Trophoblast cell (in vitro differentiated cells and primary cell): ENCODE measurements at regions not wholly inside any gene's neighbourhood (a gene's known extent, or its start where the extent isn't known, plus 50 kb on each side); places are given as distances from the start of the nearest gene placed in this dataset.
"Not testable (repeated sequence)": the region's sequence is repeated elsewhere in the genome, so short reads cannot be mapped to it uniquely, and the experiment has no call there.

Experiments
- DNase-seq, 2 donors: peaks; one replicate each; pipeline ENCODE4 v3.0.0-alpha.2; 2016
- H2AFZ ChIP-seq: 2 replicates; pipeline ENCODE4 v1.6.1; 2013; ENCODE audit warnings: low read length, moderate library complexity, mild to moderate bottlenecking; ENCODE audit not compliant: insufficient read depth, poor library complexity
- H2AK5ac ChIP-seq: 2 replicates; pipeline ENCODE4 v1.6.1; 2013; ENCODE audit warnings: mild to moderate bottlenecking, low read length
- H2BK120ac ChIP-seq: 2 replicates; pipeline ENCODE4 v1.6.1; 2013; ENCODE audit warnings: low read length, mild to moderate bottlenecking, moderate library complexity; ENCODE audit not compliant: insufficient read depth, poor library complexity
- H2BK12ac ChIP-seq: 2 replicates; pipeline ENCODE4 v1.6.1; 2013; ENCODE audit warnings: mild to moderate bottlenecking, low read length, moderate library complexity
- H2BK5ac ChIP-seq: 2 replicates; pipeline ENCODE4 v1.6.1; 2013; ENCODE audit warnings: low read length, low read depth, moderate library complexity, mild to moderate bottlenecking; ENCODE audit not compliant: poor library complexity
- H3K14ac ChIP-seq: 2 replicates; pipeline ENCODE4 v1.6.1; 2013; ENCODE audit warnings: mild to moderate bottlenecking, low read length
- H3K18ac ChIP-seq: 2 replicates; pipeline ENCODE4 v1.6.1; 2013; ENCODE audit warnings: mild to moderate bottlenecking, low read length
- H3K23ac ChIP-seq: 2 replicates; pipeline ENCODE4 v1.6.1; 2013; ENCODE audit warnings: low read length
- H3K27ac ChIP-seq: 2 replicates; pipeline ENCODE4 v1.5.1; 2013; ENCODE audit warnings: low read depth, mild to moderate bottlenecking, inconsistent platforms, low read length, moderate library complexity
- H3K27me3 ChIP-seq: 2 replicates; pipeline ENCODE4 v1.6.1; 2013; ENCODE audit warnings: inconsistent platforms, mild to moderate bottlenecking, low read length, moderate library complexity; ENCODE audit not compliant: insufficient read depth
- H3K36me3 ChIP-seq, 2 experiments: 1 replicate in 1 of 2; 2 replicates in 1 of 2; pipeline ENCODE4 v1.6.1; 2013; ENCODE audit warnings: low read length in 2 of 2, mild to moderate bottlenecking in 2 of 2, moderate library complexity in 1 of 2; ENCODE audit not compliant: insufficient read depth in 2 of 2, control insufficient read depth in 1 of 2
- H3K4ac ChIP-seq: 2 replicates; pipeline ENCODE4 v1.6.1; 2013; ENCODE audit warnings: low read depth, mild to moderate bottlenecking, low read length, moderate library complexity
- H3K4me1 ChIP-seq, 2 experiments: 1 replicate in 1 of 2; 2 replicates in 1 of 2; pipeline ENCODE4 v1.6.1; 2013; ENCODE audit warnings: low read length in 2 of 2, mild to moderate bottlenecking in 2 of 2, moderate library complexity in 1 of 2; ENCODE audit not compliant: insufficient read depth in 2 of 2, control insufficient read depth in 1 of 2
- H3K4me2 ChIP-seq: 2 replicates; pipeline ENCODE4 v1.6.1; 2013; ENCODE audit warnings: inconsistent platforms, mild to moderate bottlenecking, low read length, moderate library complexity
- H3K4me3 ChIP-seq: 2 replicates; pipeline ENCODE4 v1.5.1; 2013; ENCODE audit warnings: mild to moderate bottlenecking, low read depth, low read length, inconsistent platforms
- H3K79me1 ChIP-seq: one replicate; pipeline ENCODE4 v1.6.1; 2013; ENCODE audit warnings: low read length
- H3K79me2 ChIP-seq: 2 replicates; pipeline ENCODE4 v1.6.1; 2013; ENCODE audit warnings: low read length, mild to moderate bottlenecking; ENCODE audit not compliant: control insufficient read depth, insufficient read depth, poor library complexity
- H3K9ac ChIP-seq: 2 replicates; pipeline ENCODE4 v1.6.1; 2013; ENCODE audit warnings: mild to moderate bottlenecking, low read length
- H3K9me3 ChIP-seq: 2 replicates; pipeline ENCODE4 v1.6.1; 2013; ENCODE audit warnings: low read depth, mild to moderate bottlenecking, control low read depth, inconsistent platforms, low read length; ENCODE audit not compliant: insufficient read depth
- H4K12ac ChIP-seq: 2 replicates; pipeline ENCODE4 v1.6.1; 2013; ENCODE audit warnings: low read depth, mild to moderate bottlenecking, low read length, moderate library complexity
- H4K8ac ChIP-seq: 2 replicates; pipeline ENCODE4 v1.6.1; 2013; ENCODE audit warnings: low read depth, mild to moderate bottlenecking, low read length, moderate library complexity
- H4K91ac ChIP-seq: one replicate; pipeline ENCODE4 v1.6.1; 2013; ENCODE audit warnings: low read depth, mild to moderate bottlenecking, low read length, moderate library complexity
- WGBS: extraction: QIAGEN DNeasy Blood & Tissue Kit; methylation state at CpG from one replicate; pipeline ENCODE4 v1.1.7; 2013; ENCODE audit warnings: missing lambda C conversion rate; ENCODE audit not compliant: insufficient read length, insufficient coverage; ENCODE audit errors: extremely low coverage; 5-methylcytosine and 5-hydroxymethylcytosine counted together

DNA sequence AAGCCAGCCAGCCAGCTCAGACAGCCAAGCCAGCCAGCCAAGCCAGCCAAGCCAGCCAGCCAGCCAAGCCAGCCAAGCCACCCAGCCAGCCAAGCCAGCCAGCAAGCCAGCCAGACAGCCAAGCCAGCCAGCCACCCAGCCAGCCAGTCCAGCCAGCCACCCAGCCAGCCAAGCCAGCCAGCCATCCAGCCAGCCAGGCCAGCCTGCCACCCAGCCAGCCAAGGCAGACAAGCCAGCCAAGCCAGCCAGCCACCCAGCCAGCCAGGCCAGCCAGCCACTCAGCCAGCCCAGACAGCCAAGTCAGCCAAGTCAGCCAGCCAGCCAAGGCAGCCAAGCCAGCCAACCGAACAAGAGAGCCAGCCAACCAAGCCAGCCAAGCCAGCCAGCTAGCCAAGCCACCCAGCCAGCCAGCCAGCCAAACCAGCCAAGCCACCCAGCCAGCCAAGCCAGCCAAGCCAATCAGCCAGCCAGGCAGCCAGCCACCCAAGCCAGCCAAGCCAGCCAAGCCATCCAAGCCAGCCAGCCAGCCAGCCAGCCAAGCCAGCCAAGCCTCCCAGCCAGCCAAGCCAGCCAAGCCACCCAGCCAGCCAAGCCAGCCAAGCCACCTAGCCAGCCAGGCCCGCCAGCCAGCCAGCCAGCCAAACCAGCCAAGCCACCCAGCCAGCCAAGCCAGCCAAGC is 319.3 kb upstream of the PLGLB2 start:
- H2AFZ ChIP-seq, H3K27ac ChIP-seq, H3K9me3 ChIP-seq, DNase-seq, H3K4ac ChIP-seq, H3K27me3 ChIP-seq, H3K79me2 ChIP-seq, H3K79me1 ChIP-seq, H4K91ac ChIP-seq, H4K12ac ChIP-seq, H3K4me1 ChIP-seq, H3K9ac ChIP-seq, H3K14ac ChIP-seq, H3K4me3 ChIP-seq, H4K8ac ChIP-seq, H3K36me3 ChIP-seq, H2BK12ac ChIP-seq, H3K4me2 ChIP-seq, H3K18ac ChIP-seq, H3K23ac ChIP-seq, H2BK120ac ChIP-seq, H2AK5ac ChIP-seq, H2BK5ac ChIP-seq: not testable (repeated sequence)
- WGBS: no CpG with 5 or more reads among the region's 2 CpGs

DNA sequence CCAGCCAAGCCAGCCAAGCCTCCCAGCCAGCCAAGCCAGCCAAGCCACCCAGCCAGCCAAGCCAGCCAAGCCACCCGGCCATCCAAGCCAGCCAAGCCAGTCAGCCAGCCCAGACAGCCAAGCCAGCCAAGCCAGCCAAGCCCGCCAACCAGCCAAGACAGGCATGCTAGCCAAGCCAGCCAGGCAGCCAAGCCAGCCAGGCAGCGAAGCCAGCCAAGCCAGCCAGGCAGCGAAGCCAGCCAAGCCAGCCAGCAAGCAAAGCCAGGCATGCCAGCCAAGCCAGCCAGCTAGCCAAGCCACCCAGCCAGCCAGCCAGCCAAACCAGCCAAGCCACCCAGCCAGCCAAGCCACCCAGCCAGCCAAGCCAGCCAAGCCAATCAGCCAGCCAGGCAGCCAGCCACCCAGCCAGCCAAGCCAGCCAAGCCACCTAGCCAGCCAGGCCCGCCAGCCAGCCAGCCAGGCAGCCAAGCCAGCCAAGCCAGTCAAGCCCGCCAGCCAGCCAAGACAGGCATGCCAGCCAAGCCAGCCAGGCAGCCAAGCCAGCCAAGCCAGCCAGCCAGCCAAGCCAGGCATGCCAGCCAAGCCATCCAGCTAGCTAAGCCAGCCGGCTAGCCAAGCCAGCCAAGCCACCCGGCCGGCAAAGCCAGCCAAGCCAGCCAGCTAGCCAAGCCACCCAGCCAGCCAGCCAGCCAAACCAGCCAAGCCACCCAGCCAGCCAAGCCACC is 318.5 kb upstream of the PLGLB2 start:
- H3K4ac ChIP-seq, H2AFZ ChIP-seq, H3K18ac ChIP-seq, H2BK12ac ChIP-seq, H3K4me3 ChIP-seq, H3K79me2 ChIP-seq, H3K27me3 ChIP-seq, DNase-seq, H2BK5ac ChIP-seq, H2AK5ac ChIP-seq, H3K9me3 ChIP-seq, H4K12ac ChIP-seq, H3K23ac ChIP-seq, H4K91ac ChIP-seq, H2BK120ac ChIP-seq, H3K14ac ChIP-seq, H4K8ac ChIP-seq, H3K9ac ChIP-seq, H3K36me3 ChIP-seq, H3K27ac ChIP-seq, H3K4me1 ChIP-seq, H3K4me2 ChIP-seq, H3K79me1 ChIP-seq: not testable (repeated sequence)
- WGBS: no CpG with 5 or more reads among the region's 9 CpGs

DNA sequence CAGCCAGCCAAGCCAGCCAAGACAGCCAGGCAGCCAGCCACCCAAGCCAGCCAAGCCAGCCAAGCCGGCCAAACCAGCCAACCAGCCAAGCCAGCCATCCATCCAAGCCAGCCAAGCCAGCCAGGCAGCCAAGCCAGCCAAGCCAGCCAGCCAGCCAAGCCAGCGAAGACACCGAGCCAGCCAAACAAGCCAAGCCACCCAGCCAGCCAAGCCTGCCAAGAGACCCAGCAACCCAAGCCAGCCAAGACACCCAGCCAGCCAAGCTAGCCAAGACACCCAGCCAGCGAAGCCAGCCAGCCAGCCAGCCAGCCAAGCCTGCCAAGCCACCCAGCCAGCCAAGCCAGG is 318.0 kb upstream of the PLGLB2 start:
- not testable (repeated sequence) for H3K27me3 ChIP-seq, H4K8ac ChIP-seq, H3K4ac ChIP-seq, H3K36me3 ChIP-seq, H2BK5ac ChIP-seq, H3K14ac ChIP-seq, H2AFZ ChIP-seq, H3K79me1 ChIP-seq, H3K23ac ChIP-seq, H2BK12ac ChIP-seq, H2BK120ac ChIP-seq, H3K4me2 ChIP-seq, H3K79me2 ChIP-seq, H3K9ac ChIP-seq, H3K4me1 ChIP-seq, DNase-seq, H2AK5ac ChIP-seq, H4K12ac ChIP-seq, H4K91ac ChIP-seq, H3K18ac ChIP-seq, H3K9me3 ChIP-seq, H3K4me3 ChIP-seq, H3K27ac ChIP-seq
- no CpG with 5 or more reads among the region's 4 CpGs for WGBS

DNA sequence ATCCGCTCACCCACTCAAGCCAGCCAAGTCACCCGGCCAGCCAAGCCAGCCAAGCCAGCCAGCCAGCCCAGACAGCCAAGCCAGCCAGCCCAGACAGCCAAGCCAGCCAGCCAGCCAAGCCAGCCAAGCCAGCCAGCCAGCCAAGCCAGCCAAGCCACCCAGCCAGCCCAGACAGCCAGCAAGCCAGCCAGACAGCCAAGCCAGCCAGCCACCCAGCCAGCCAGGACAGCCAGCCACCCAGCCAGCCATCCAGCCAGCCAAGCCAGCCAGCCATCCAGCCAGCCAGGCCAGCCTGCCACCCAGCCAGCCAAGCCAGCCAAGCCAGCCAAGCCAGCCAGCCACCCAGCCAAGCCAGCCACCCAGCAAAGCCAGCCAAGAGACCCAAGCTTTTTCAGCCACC is 316.8 kb upstream of the PLGLB2 start:
- not testable (repeated sequence) for H3K9ac ChIP-seq

More for the DNA sequence above, 316.8 kb upstream of the PLGLB2 start:
- not testable (repeated sequence) for H4K91ac ChIP-seq, H2BK12ac ChIP-seq, H3K79me1 ChIP-seq, H3K4me1 ChIP-seq, H3K9me3 ChIP-seq, H3K36me3 ChIP-seq, H3K4ac ChIP-seq, H3K4me2 ChIP-seq, H4K8ac ChIP-seq, H2AFZ ChIP-seq, H4K12ac ChIP-seq, H2BK120ac ChIP-seq, H2BK5ac ChIP-seq, H3K27ac ChIP-seq, H3K14ac ChIP-seq, H3K18ac ChIP-seq, H3K4me3 ChIP-seq, H2AK5ac ChIP-seq, DNase-seq, H3K27me3 ChIP-seq, H3K23ac ChIP-seq, H3K79me2 ChIP-seq
- WGBS: no CpG with 5 or more reads among the region's 2 CpGs
